WTC11 (cell line): ENCODE measurements at regions not wholly inside any gene's neighbourhood (a gene's known extent, or its start where the extent isn't known, plus 50 kb on each side); places are given as distances from the start of the nearest gene placed in this dataset.

Source experiments
- AFF4 ChIP-seq: sonication (generic); formaldehyde crosslinking; IDR thresholded peaks from 2 replicates; pipeline ENCODE4 v1.8.1; 2023; ENCODE audit warnings: mild to moderate bottlenecking, missing genetic modification reagents, borderline replicate concordance
- ATF1 ChIP-seq: sonication (generic); formaldehyde crosslinking; IDR thresholded peaks from 2 replicates; pipeline ENCODE4 v1.8.1; 2023; ENCODE audit warnings: mild to moderate bottlenecking, moderate library complexity, missing genetic modification reagents
- ATF6 ChIP-seq: sonication (generic); formaldehyde crosslinking; IDR thresholded peaks from 2 replicates; pipeline ENCODE4 v1.8.1; 2023; ENCODE audit warnings: mild to moderate bottlenecking, missing genetic modification reagents
- CREB1 ChIP-seq: sonication (generic); formaldehyde crosslinking; IDR thresholded peaks from 2 replicates; pipeline ENCODE4 v1.8.0; 2023; ENCODE audit warnings: mild to moderate bottlenecking, missing genetic modification reagents
- CTCF ChIP-seq: fragments of 200-600 bp; IDR thresholded peaks from 2 replicates; pipeline ENCODE4 v1.8.0; 2022; ENCODE audit warnings: antibody characterized with exemption
- ELF4 ChIP-seq: sonication (generic); formaldehyde crosslinking; IDR thresholded peaks from 2 replicates; pipeline ENCODE4 v1.8.1; 2022; ENCODE audit warnings: low read depth, mild to moderate bottlenecking, moderate library complexity, missing genetic modification reagents
- JUN ChIP-seq: sonication (generic); formaldehyde crosslinking; IDR thresholded peaks from 2 replicates; pipeline ENCODE4 v1.8.0; 2023; ENCODE audit warnings: mild to moderate bottlenecking, missing genetic modification reagents
- OVOL2 ChIP-seq: fragments of 250-450 bp; sonication (Bioruptor Pico); IDR thresholded peaks from 2 replicates; pipeline ENCODE4 v1.9.0; 2021; ENCODE audit warnings: mild to moderate bottlenecking, borderline replicate concordance
- TEAD4 ChIP-seq: sonication (generic); formaldehyde crosslinking; IDR thresholded peaks from 2 replicates; pipeline ENCODE4 v1.8.0; 2022; ENCODE audit warnings: mild to moderate bottlenecking, missing genetic modification reagents
- ZNF121 ChIP-seq: sonication (generic); formaldehyde crosslinking; IDR thresholded peaks from 2 replicates; pipeline ENCODE4 v1.8.0; 2023; ENCODE audit warnings: missing genetic modification reagents

- TF ChIP-seq TEAD4 (CRISPR knock-in tag), result no peak
- TF ChIP-seq OVOL2, result no peak
- TF ChIP-seq JUN, result no peak
- TF ChIP-seq CTCF, result no peak
- no peak for TF ChIP-seq CREB1 (CRISPR knock-in tag)
- no peak for TF ChIP-seq AFF4 (CRISPR knock-in tag)
- no peak for TF ChIP-seq ZNF121 (CRISPR knock-in tag)
- TF ChIP-seq ATF1, result no peak
- TF ChIP-seq ELF4 (CRISPR knock-in tag), result no peak
- no peak for TF ChIP-seq ATF6 (CRISPR knock-in tag)
Observed at GRCh38 chr9:33690143-33690933, 105.0 kb upstream of the PRSS3 start.
